ENCODE measurements at regions not wholly inside any gene's neighbourhood (a gene's known extent, or its start where the extent isn't known, plus 50 kb on each side); places are given as distances from the start of the nearest gene placed in this dataset.

- in situ Hi-C loops (cut with HindIII; ENCODE audit: low pct_unique_long_range_greater_than_20kb, low sequenced_read_pairs): no loop called here
Measured at GRCh38 chr2:204335451-204336058, 209.7 kb upstream of the PARD3B start.

DNA sequence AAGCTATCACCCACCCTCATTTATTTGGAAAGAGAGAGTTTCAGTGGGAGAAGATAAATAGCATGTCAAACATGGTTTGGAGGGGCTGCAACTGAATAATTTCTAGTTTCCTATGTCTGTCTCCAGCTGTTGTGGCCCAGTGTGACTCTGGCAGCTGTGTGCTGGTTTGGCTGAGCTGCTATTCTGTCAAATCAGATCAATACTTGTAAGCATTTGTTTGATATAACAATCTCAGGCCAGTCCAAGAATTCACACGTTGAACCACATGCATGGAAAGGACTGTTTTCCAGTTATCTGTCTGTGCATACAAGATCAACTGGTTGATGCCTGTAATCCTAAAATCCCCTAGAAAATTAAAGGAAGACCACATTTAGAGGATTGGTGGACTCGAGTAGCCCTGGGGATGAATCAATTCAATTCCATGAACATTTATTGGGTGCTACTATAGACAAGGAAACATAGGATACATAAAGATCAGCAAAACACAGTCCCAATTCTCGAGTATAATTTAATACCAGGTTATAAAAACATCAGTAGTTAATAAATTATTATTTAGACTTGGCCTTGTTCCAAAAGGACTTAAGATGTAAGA lies 209.0 kb upstream of the PARD3B start:
- in situ Hi-C loops (cut with HindIII; ENCODE audit: low pct_unique_long_range_greater_than_20kb, low sequenced_read_pairs): no loop called here
- no peak for DNase-seq (ENCODE audit: low read depth, low spot score)

More at GRCh38 chr2:204335451-204336058, 209.7 kb upstream of the PARD3B start:
- DNase-seq (ENCODE audit: low read depth, low spot score): no peak

GRCh38 chr2:204337638-204338037 lies 207.6 kb upstream of the PARD3B start:
- in situ Hi-C loops (cut with HindIII; ENCODE audit: low pct_unique_long_range_greater_than_20kb, low sequenced_read_pairs): no loop called here
- DNase-seq (ENCODE audit: low read depth, low spot score): no peak

GRCh38 chr2:204339212-204339715 lies 206.0 kb upstream of the PARD3B start:
- DNase-seq (ENCODE audit: low read depth, low spot score): no peak
- in situ Hi-C loops (cut with HindIII; ENCODE audit: low pct_unique_long_range_greater_than_20kb, low sequenced_read_pairs): no loop called here

DNA sequence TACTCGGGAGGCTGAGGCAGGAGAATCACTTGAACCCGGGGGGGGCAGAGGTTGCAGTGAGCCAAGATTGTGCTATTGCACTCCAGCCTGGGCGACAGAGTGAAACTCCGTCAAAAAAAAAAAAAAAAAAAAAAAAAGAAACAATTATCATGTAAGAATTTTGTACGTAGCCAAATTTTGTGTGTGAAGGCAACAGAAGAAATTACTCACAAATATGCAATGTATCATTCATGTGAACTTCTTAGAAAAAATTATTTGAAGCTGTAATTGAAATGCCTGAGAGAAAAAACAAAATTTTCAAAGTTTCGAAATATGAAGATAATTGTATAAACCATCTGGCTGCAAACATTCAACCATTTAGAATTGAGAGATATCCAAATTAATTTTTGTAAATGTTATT lies 204.8 kb upstream of the PARD3B start:
- no peak for DNase-seq (ENCODE audit: low read depth, low spot score)
- in situ Hi-C loops (cut with HindIII; ENCODE audit: low pct_unique_long_range_greater_than_20kb, low sequenced_read_pairs): no loop called here

DNA sequence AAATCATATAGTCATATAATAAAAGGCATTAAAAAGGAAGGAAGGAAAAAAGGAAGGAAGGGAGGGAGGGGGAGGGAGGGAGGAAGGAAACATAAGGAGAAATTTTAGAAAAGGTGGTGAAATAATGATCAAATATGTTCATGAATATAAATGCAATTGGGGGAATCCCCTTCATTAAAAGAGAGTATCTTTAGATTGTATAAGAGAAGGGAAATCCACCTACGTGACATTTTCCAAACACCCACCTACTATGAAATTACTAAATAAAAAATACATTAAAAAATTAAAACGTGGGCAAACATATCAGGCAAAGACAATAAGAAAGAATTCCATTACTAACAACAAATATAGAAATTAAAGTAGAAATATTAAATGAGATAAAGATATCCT lies 203.4 kb upstream of the PARD3B start:
- no peak for DNase-seq (ENCODE audit: low read depth, low spot score)
- in situ Hi-C loops (cut with HindIII; ENCODE audit: low pct_unique_long_range_greater_than_20kb, low sequenced_read_pairs): no loop called here

- DNase-seq (ENCODE audit: low read depth, low spot score): no peak
- in situ Hi-C loops (cut with HindIII; ENCODE audit: low pct_unique_long_range_greater_than_20kb, low sequenced_read_pairs): no loop called here
Measured at GRCh38 chr2:204343685-204344084, 201.6 kb upstream of the PARD3B start.

GRCh38 chr2:204344119-204344518 lies 201.2 kb upstream of the PARD3B start:
- in situ Hi-C loops (cut with HindIII; ENCODE audit: low pct_unique_long_range_greater_than_20kb, low sequenced_read_pairs): no loop called here

DNA sequence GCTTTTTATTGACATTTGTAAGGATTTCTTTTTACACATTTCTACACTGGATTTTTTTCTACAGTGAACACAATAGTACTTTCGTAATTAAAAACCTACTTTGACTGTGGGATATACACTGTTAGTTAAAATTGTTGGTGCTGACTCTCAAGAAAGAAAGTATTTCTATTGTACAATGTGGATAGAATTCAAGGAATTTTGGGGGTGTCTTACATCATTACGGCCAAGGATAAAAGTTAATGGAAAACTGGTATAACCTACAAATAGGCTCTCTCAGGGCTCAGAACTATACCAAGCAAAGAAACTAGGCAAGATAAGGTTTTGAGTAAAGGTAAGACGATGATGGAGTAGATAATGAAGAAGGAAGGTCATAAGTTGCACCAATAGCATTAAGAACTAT lies 198.4 kb upstream of the PARD3B start:
- in situ Hi-C loops (cut with HindIII; ENCODE audit: low pct_unique_long_range_greater_than_20kb, low sequenced_read_pairs): no loop called here
- DNase-seq (ENCODE audit: low read depth, low spot score): no peak

More at GRCh38 chr2:204344119-204344518, 201.2 kb upstream of the PARD3B start:
- DNase-seq (ENCODE audit: low read depth, low spot score): no peak

GRCh38 chr2:204353823-204354222 lies 191.5 kb upstream of the PARD3B start:
- DNase-seq (ENCODE audit: low read depth, low spot score): no peak
- in situ Hi-C loops (cut with HindIII; ENCODE audit: low pct_unique_long_range_greater_than_20kb, low sequenced_read_pairs): no loop called here

GRCh38 chr2:204354442-204354856 lies 190.8 kb upstream of the PARD3B start:
- in situ Hi-C loops (cut with HindIII; ENCODE audit: low pct_unique_long_range_greater_than_20kb, low sequenced_read_pairs): no loop called here
- DNase-seq (ENCODE audit: low read depth, low spot score): no peak

- in situ Hi-C loops (cut with HindIII; ENCODE audit: low pct_unique_long_range_greater_than_20kb, low sequenced_read_pairs): no loop called here
- DNase-seq (ENCODE audit: low read depth, low spot score): no peak
Measured at GRCh38 chr2:204355688-204356087, 189.6 kb upstream of the PARD3B start.

DNA sequence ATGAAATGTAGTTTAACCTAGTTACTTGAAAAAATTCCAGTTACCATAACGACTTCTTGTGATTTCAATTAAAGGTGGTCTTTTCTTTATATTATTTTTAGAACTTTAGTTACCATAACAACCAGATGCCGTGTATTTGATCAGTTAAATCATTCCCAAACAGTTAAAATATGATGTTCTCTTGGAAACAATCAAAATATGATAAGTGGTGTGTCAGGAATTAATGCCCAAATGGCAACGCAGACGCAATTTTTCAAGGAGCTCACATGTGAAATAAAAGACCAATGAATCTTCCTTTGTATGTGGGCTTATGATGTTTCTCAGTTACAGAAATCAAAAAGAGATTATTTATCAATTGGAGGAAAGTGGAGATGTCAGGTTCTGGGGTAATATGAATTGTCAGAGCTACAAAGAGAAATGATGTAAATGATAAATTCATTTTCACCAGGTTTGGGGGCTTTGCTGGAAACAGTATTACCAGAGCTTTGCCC lies 189.1 kb upstream of the PARD3B start:
- in situ Hi-C loops (cut with HindIII; ENCODE audit: low pct_unique_long_range_greater_than_20kb, low sequenced_read_pairs): no loop called here
- no peak for DNase-seq (ENCODE audit: low read depth, low spot score)

GRCh38 chr2:204357286-204357685 lies 188.0 kb upstream of the PARD3B start:
- in situ Hi-C loops (cut with HindIII; ENCODE audit: low pct_unique_long_range_greater_than_20kb, low sequenced_read_pairs): no loop called here

GRCh38 chr2:204359076-204359475 lies 186.2 kb upstream of the PARD3B start:
- in situ Hi-C loops (cut with HindIII; ENCODE audit: low pct_unique_long_range_greater_than_20kb, low sequenced_read_pairs): no loop called here
- DNase-seq (ENCODE audit: low read depth, low spot score): no peak

More at GRCh38 chr2:204357286-204357685, 188.0 kb upstream of the PARD3B start:
- no peak for DNase-seq (ENCODE audit: low read depth, low spot score)

GRCh38 chr2:204360218-204361007 lies 184.9 kb upstream of the PARD3B start:
- DNase-seq (ENCODE audit: low read depth, low spot score): no peak
- in situ Hi-C loops (cut with HindIII; ENCODE audit: low pct_unique_long_range_greater_than_20kb, low sequenced_read_pairs): no loop called here

GRCh38 chr2:204361738-204362137 lies 183.5 kb upstream of the PARD3B start:
- in situ Hi-C loops (cut with HindIII; ENCODE audit: low pct_unique_long_range_greater_than_20kb, low sequenced_read_pairs): no loop called here
- DNase-seq (ENCODE audit: low read depth, low spot score): no peak

GRCh38 chr2:204362581-204362980 lies 182.7 kb upstream of the PARD3B start:
- DNase-seq (ENCODE audit: low read depth, low spot score): no peak
- in situ Hi-C loops (cut with HindIII; ENCODE audit: low pct_unique_long_range_greater_than_20kb, low sequenced_read_pairs): no loop called here
